GM21367 (cell line): ENCODE measurements at regions not wholly inside any gene's neighbourhood (a gene's known extent, or its start where the extent isn't known, plus 50 kb on each side); places are given as distances from the start of the nearest gene placed in this dataset.

Source experiments
- ATAC-seq: cut with Tn5 transposase; IDR thresholded peaks from one replicate; pipeline ENCODE4 v1.9.1; 2021; ENCODE audit not compliant: unreplicated experiment

GRCh38 chr13:62088165-62088564 is 672.5 kb upstream of the PCDH20 start:
- no peak for ATAC-seq

GRCh38 chr13:62087124-62087523 is 671.5 kb upstream of the PCDH20 start:
- ATAC-seq = no peak

- ATAC-seq = no peak
Measured at GRCh38 chr13:62085337-62086229, 669.9 kb upstream of the PCDH20 start.

GRCh38 chr13:62084728-62085127 is 669.1 kb upstream of the PCDH20 start:
- no peak for ATAC-seq

- ATAC-seq = no peak
Measured at GRCh38 chr13:62067821-62068220, 652.2 kb upstream of the PCDH20 start.

- no peak for ATAC-seq
Measured at GRCh38 chr13:62065016-62065415, 649.4 kb upstream of the PCDH20 start.

- ATAC-seq = no peak
Measured at GRCh38 chr13:62061751-62062150, 646.1 kb upstream of the PCDH20 start.

- no peak for ATAC-seq
Measured at GRCh38 chr13:62060570-62060969, 644.9 kb upstream of the PCDH20 start.

GRCh38 chr13:62057286-62057685 is 641.6 kb upstream of the PCDH20 start:
- ATAC-seq = no peak

GRCh38 chr13:62049992-62050391 is 634.3 kb upstream of the PCDH20 start:
- no peak for ATAC-seq

GRCh38 chr13:62046512-62046911 is 630.9 kb upstream of the PCDH20 start:
- no peak for ATAC-seq

- ATAC-seq = no peak
Measured at GRCh38 chr13:62043600-62043999, 628.0 kb upstream of the PCDH20 start.

GRCh38 chr13:62040806-62041205 is 625.2 kb upstream of the PCDH20 start:
- ATAC-seq = no peak

- no peak for ATAC-seq
Measured at GRCh38 chr13:62040078-62040477, 624.4 kb upstream of the PCDH20 start.

GRCh38 chr13:62038214-62038613 is 622.6 kb upstream of the PCDH20 start:
- ATAC-seq = no peak

GRCh38 chr13:62035981-62036380 is 620.3 kb upstream of the PCDH20 start:
- ATAC-seq = no peak

GRCh38 chr13:62033934-62034333 is 618.3 kb upstream of the PCDH20 start:
- ATAC-seq = no peak

GRCh38 chr13:62022369-62022768 is 606.7 kb upstream of the PCDH20 start:
- ATAC-seq = no peak

GRCh38 chr13:62019858-62020257 is 604.2 kb upstream of the PCDH20 start:
- no peak for ATAC-seq

- no peak for ATAC-seq
Measured at GRCh38 chr13:62014299-62014698, 598.6 kb upstream of the PCDH20 start.

- ATAC-seq = no peak
Measured at GRCh38 chr13:62003452-62003851, 587.8 kb upstream of the PCDH20 start.

GRCh38 chr13:61994174-61994573 is 578.5 kb upstream of the PCDH20 start:
- no peak for ATAC-seq

- ATAC-seq = no peak
Measured at GRCh38 chr13:61989978-61990377, 574.3 kb upstream of the PCDH20 start.
